ENCODE measurements at regions not wholly inside any gene's neighbourhood (a gene's known extent, or its start where the extent isn't known, plus 50 kb on each side); places are given as distances from the start of the nearest gene placed in this dataset.

DNA sequence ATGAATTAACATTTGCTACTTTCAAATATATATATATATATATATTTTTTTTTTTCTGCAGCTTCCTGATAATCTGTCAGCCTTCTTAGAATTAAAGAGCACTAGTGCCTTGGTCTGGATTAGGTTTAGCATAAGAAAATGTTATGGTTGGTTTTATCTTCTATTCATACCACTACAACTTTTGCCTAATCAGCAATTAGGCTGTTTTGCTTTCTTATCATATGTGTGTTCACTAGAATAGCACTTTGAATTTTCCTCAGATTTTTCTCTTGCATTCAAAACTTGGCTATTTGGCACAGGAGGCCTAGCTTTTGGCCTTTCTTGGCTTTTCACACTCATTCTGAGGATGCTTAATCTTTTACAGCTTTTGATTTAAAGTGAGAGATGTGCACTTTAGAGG lies 1468.1 kb downstream of the PCDH9 start:
- TF ChIP-seq EP300 (IDR thresholded peaks at IDR 0.05): no peak
- TF ChIP-seq, protein P1, sequence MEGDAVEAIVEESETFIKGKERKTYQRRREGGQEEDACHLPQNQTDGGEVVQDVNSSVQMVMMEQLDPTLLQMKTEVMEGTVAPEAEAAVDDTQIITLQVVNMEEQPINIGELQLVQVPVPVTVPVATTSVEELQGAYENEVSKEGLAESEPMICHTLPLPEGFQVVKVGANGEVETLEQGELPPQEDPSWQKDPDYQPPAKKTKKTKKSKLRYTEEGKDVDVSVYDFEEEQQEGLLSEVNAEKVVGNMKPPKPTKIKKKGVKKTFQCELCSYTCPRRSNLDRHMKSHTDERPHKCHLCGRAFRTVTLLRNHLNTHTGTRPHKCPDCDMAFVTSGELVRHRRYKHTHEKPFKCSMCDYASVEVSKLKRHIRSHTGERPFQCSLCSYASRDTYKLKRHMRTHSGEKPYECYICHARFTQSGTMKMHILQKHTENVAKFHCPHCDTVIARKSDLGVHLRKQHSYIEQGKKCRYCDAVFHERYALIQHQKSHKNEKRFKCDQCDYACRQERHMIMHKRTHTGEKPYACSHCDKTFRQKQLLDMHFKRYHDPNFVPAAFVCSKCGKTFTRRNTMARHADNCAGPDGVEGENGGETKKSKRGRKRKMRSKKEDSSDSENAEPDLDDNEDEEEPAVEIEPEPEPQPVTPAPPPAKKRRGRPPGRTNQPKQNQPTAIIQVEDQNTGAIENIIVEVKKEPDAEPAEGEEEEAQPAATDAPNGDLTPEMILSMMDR (IDR thresholded peaks at IDR 0.05): no peak
- TF ChIP-seq POLR2A (IDR thresholded peaks at IDR 0.05): no peak
- H3K36me3 ChIP-seq: no peaks in the 10 kb centered on the region
- H3K27me3 ChIP-seq: no peaks in the 10 kb centered on the region
- no peak for DNase-seq (ENCODE audit: low spot score in 2 of 2)
- H3K4me3 ChIP-seq: no peak overlapping the region
- H3K9me3 ChIP-seq: peaks cover 0 to 25% (median 0%) of the 10 kb centered on the region in 4 donors
- no peaks in the 10 kb centered on the region for H3K4me1 ChIP-seq
- no peak overlapping the region for H3K27ac ChIP-seq

GRCh38 chr13:65756071-65756671 lies 1474.0 kb downstream of the PCDH9 start:
- H3K27me3 ChIP-seq: no peaks in the 10 kb centered on the region
- no peak overlapping the region for H3K27ac ChIP-seq
- WGBS, 2 donors: 90 to 95% methylated on average over 5 of the region's 5 CpGs
- DNase-seq (ENCODE audit: low spot score in 2 of 2): no peak
- no peak for TF ChIP-seq POLR2A (IDR thresholded peaks at IDR 0.05)
- TF ChIP-seq, protein P1 (IDR thresholded peaks at IDR 0.05): no peak
- no peak for TF ChIP-seq EP300 (IDR thresholded peaks at IDR 0.05)
- H3K4me1 ChIP-seq: no peaks in the 10 kb centered on the region
- H3K36me3 ChIP-seq: no peaks in the 10 kb centered on the region
- no peak overlapping the region for H3K4me3 ChIP-seq
- H3K9me3 ChIP-seq: peaks cover 0 to 27% (median 0%) of the 10 kb centered on the region in 4 donors

GRCh38 chr13:65748227-65748626 lies 1481.9 kb downstream of the PCDH9 start:
- TF ChIP-seq, protein P1 (IDR thresholded peaks at IDR 0.05): no peak
- TF ChIP-seq EP300 (IDR thresholded peaks at IDR 0.05) (no peak), POLR2A (IDR thresholded peaks at IDR 0.05) (no peak)
- no peak overlapping the region for H3K27ac ChIP-seq
- DNase-seq (ENCODE audit: low spot score in 2 of 2): no peak
- H3K4me3 ChIP-seq: no peak overlapping the region
- 97% methylated on average over 19 of the region's 19 CpGs for WGBS, 2 donors
- no peaks in the 10 kb centered on the region for H3K9me3 ChIP-seq
- H3K36me3 ChIP-seq: no peaks in the 10 kb centered on the region
- H3K27me3 ChIP-seq: no peaks in the 10 kb centered on the region
- peaks cover 0 to 5% (median 0%) of the 10 kb centered on the region in 4 donors for H3K4me1 ChIP-seq

DNA sequence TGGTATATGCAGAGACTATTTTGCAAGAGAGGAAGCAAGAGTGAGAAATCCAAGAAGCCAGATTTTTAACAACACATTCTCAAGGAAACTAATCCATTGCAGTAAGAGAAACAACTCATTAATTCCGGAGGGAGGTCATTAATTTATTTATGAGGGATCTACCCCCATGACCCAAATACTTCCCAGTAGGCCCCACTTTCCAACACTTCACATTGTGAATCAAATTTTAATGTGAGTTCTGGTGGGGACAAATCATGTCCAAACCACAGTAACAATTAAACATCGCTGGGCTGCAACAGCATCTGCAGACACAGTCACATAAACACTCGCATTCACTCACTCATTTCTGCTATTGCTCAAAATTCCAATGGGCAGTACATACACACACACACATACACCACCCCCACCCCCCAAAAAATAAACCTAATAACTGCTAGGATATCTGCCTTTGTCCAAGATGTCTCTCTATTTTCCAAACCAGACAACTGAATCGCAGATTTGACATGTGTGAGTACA lies 1483.7 kb downstream of the PCDH9 start:
- H3K27ac ChIP-seq: no peak overlapping the region
- peaks cover 0 to 5% (median 0%) of the 10 kb centered on the region in 4 donors for H3K4me1 ChIP-seq
- no peak overlapping the region for H3K4me3 ChIP-seq
- H3K9me3 ChIP-seq: no peaks in the 10 kb centered on the region
- TF ChIP-seq, protein P1 (IDR thresholded peaks at IDR 0.05): no peak
- no peak for TF ChIP-seq POLR2A (IDR thresholded peaks at IDR 0.05)
- no peak for TF ChIP-seq EP300 (IDR thresholded peaks at IDR 0.05)
- DNase-seq (ENCODE audit: low spot score in 2 of 2): no peak
- WGBS, 2 donors: 88 to 92% methylated on average over 4 of the region's 4 CpGs
- no peaks in the 10 kb centered on the region for H3K27me3 ChIP-seq
- H3K36me3 ChIP-seq: no peaks in the 10 kb centered on the region

DNA sequence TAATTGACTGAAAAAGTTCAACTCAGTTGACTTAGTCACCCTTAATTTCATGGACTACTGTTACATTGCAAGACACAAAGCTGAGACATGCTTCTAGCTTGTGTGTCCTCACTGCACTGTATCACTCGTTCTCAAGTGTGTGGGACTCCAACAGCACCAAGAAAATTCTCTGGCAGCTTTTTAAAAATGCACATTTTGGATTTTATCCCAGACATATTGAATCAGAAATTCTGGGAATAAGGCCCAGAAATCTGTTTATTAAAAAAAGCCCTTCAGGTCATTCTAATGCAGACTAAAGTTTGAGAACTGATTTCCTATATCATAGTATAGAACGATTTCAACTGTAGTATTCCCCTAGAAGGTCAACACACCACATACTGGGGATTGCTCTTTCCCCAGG lies 1485.3 kb downstream of the PCDH9 start:
- Histone ChIP-seq H3K4me1 (peaks cover 0 to 5% (median 0%) of the 10 kb centered on the region in 4 donors), H3K27ac (no peak overlapping the region), H3K9me3 (no peaks in the 10 kb centered on the region), H3K4me3 (no peak overlapping the region), H3K27me3 (no peaks in the 10 kb centered on the region), H3K36me3 (no peaks in the 10 kb centered on the region)
- 24 to 30% methylated on average over 2 of the region's 2 CpGs for WGBS, 2 donors
- TF ChIP-seq POLR2A (IDR thresholded peaks at IDR 0.05): no peak
- no peak for TF ChIP-seq EP300 (IDR thresholded peaks at IDR 0.05)
- TF ChIP-seq, protein P1 (IDR thresholded peaks at IDR 0.05): no peak
- DNase-seq (ENCODE audit: low spot score in 2 of 2): no peak
